Panc1 (cell line): ENCODE measurements at regions not wholly inside any gene's neighbourhood (a gene's known extent, or its start where the extent isn't known, plus 50 kb on each side); places are given as distances from the start of the nearest gene placed in this dataset.

Experiments used
- ATAC-seq: fragments of 200-7000 bp; cut with Tn5 transposase; 2 replicates; pipeline ENCODE4 v1.9.1; 2020; ENCODE audit warnings: mild to moderate bottlenecking, moderate library complexity
- BruUV-seq: library from RNA; stranded (reverse); fragments of 400-500 nt; replicated peaks from 2 replicates; lab custom pipeline; 2021; lab: Mats Ljungman, UMichigan
- CTCF ChIA-PET: fragments of 300-600 bp; sonication (Branson Sonifier 250); formaldehyde crosslinking; loops from one replicate; lab custom pipeline; 2022; ENCODE audit warnings: antibody characterized with exemption; lab: Charles Lee
- POLR2A ChIA-PET: fragments of 300-600 bp; sonication (Branson Sonifier 250); formaldehyde crosslinking; loops from one replicate; lab custom pipeline; 2022; ENCODE audit warnings: antibody characterized with exemption; lab: Charles Lee
- DNase-seq: peaks from one replicate; pipeline ENCODE4 v3.0.0-alpha.2; 2010; ENCODE audit warnings: low read depth, low spot score
- H3K27ac ChIP-seq: 2 replicates; pipeline ENCODE4 v1.5.1; 2011; ENCODE audit warnings: mild to moderate bottlenecking, low read length, inconsistent platforms
- H3K27me3 ChIP-seq: fragments of 200-500 bp; sonication (Bioruptor generic); 2 replicates; pipeline ENCODE4 v1.6.0; 2014; ENCODE audit warnings: low read length, inconsistent platforms; ENCODE audit not compliant: control insufficient read depth, insufficient read depth
- H3K36me3 ChIP-seq: fragments of 200-500 bp; sonication (Bioruptor generic); 2 replicates; pipeline ENCODE4 v1.5.1; 2014; ENCODE audit warnings: inconsistent platforms, mild to moderate bottlenecking, low read length, moderate library complexity; ENCODE audit not compliant: control insufficient read depth, insufficient read depth
- H3K4me1 ChIP-seq: 2 replicates; pipeline ENCODE4 v1.5.1; 2011; ENCODE audit warnings: inconsistent platforms, mild to moderate bottlenecking, low read length, moderate library complexity; ENCODE audit not compliant: control insufficient read depth, insufficient read depth
- H3K4me3 ChIP-seq, 2 experiments: 2 replicates each; pipeline ENCODE4 v1.5.1; 2011 to 2012; ENCODE audit warnings: low read depth in 2 of 2, low read length in 2 of 2, mild to moderate bottlenecking in 2 of 2, inconsistent platforms in 1 of 2, moderate library complexity in 1 of 2
- H3K9me3 ChIP-seq: fragments of 200-500 bp; sonication (Bioruptor generic); 2 replicates; pipeline ENCODE4 v1.5.1; 2014; ENCODE audit warnings: low read depth, mild to moderate bottlenecking, inconsistent platforms, low read length, moderate library complexity; ENCODE audit not compliant: control insufficient read depth, insufficient read depth
- POLR2AphosphoS5 ChIP-seq: IDR thresholded peaks from 2 replicates; pipeline ENCODE4 v1.6.1; 2012; ENCODE audit warnings: mild to moderate bottlenecking, low read depth, low read length, moderate library complexity
- SIN3A ChIP-seq: IDR thresholded peaks from 2 replicates; pipeline ENCODE4 v1.6.1; 2012; ENCODE audit warnings: low read depth, mild to moderate bottlenecking, low read length, moderate library complexity, borderline replicate concordance; ENCODE audit not compliant: insufficient read depth
- TCF7L2 ChIP-seq: IDR thresholded peaks from 2 replicates; pipeline ENCODE4 v1.6.1; 2011; ENCODE audit warnings: mild to moderate bottlenecking, low read depth, low read length, inconsistent platforms
- in situ Hi-C: cut with HindIII; loops from 2 replicates; pipeline ENCODE4 v1.10.0; 2016; ENCODE audit warnings: low sequenced_read_pairs, low pct_unique_long_range_greater_than_20kb
- intact Hi-C: fragments of 100-400 bp; cut with micrococcal nuclease; formaldehyde crosslinking; loops from one replicate; pipeline ENCODE4 v1.10.0; 2022; ENCODE audit not compliant: unreplicated experiment
- TF ChIP-seq, protein P1 (sequence below): fragments of 450-650 bp; IDR thresholded peaks from 2 replicates; pipeline ENCODE4 v1.5.1; 2017; ENCODE audit warnings: mild to moderate bottlenecking
- TF ChIP-seq, protein P2 (sequence below), 2 experiments: IDR thresholded peaks; 2 replicates each; pipeline ENCODE4 v1.6.1; 2011 to 2012; ENCODE audit warnings: low read depth in 2 of 2, control low read depth in 1 of 2, low read length in 1 of 2, mild to moderate bottlenecking in 1 of 2, moderate library complexity in 1 of 2; ENCODE audit not compliant: insufficient read depth in 1 of 2

DNA sequence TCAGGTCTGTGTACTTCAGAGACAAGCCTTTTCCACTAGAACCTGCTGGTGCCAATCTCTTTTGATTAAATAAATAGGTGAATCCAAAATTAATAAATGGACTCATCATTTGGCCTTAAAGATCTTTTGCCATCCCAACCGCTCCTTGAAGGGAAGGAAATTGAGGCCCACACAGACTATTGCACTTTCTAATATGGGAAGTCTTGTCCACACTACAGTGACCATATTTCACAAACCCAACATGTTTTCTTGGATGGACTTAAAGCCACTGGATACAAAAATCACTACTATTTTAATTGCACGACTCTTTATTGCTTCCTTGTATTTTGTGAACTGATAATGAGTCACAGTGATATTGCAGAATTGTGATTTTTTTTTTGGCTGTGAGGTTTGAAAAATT is 135.0 kb downstream of the DIRAS2 start:
- in situ Hi-C loops (no loop called here), intact Hi-C loops (no loop called here)
- no peak overlapping the region for H3K4me3 ChIP-seq
- TF ChIP-seq SIN3A, result no peak
- no peak for TF ChIP-seq POLR2AphosphoS5
- no peak for TF ChIP-seq TCF7L2
- TF ChIP-seq, protein P1, sequence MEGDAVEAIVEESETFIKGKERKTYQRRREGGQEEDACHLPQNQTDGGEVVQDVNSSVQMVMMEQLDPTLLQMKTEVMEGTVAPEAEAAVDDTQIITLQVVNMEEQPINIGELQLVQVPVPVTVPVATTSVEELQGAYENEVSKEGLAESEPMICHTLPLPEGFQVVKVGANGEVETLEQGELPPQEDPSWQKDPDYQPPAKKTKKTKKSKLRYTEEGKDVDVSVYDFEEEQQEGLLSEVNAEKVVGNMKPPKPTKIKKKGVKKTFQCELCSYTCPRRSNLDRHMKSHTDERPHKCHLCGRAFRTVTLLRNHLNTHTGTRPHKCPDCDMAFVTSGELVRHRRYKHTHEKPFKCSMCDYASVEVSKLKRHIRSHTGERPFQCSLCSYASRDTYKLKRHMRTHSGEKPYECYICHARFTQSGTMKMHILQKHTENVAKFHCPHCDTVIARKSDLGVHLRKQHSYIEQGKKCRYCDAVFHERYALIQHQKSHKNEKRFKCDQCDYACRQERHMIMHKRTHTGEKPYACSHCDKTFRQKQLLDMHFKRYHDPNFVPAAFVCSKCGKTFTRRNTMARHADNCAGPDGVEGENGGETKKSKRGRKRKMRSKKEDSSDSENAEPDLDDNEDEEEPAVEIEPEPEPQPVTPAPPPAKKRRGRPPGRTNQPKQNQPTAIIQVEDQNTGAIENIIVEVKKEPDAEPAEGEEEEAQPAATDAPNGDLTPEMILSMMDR, result no peak
- TF ChIP-seq, protein P2, sequence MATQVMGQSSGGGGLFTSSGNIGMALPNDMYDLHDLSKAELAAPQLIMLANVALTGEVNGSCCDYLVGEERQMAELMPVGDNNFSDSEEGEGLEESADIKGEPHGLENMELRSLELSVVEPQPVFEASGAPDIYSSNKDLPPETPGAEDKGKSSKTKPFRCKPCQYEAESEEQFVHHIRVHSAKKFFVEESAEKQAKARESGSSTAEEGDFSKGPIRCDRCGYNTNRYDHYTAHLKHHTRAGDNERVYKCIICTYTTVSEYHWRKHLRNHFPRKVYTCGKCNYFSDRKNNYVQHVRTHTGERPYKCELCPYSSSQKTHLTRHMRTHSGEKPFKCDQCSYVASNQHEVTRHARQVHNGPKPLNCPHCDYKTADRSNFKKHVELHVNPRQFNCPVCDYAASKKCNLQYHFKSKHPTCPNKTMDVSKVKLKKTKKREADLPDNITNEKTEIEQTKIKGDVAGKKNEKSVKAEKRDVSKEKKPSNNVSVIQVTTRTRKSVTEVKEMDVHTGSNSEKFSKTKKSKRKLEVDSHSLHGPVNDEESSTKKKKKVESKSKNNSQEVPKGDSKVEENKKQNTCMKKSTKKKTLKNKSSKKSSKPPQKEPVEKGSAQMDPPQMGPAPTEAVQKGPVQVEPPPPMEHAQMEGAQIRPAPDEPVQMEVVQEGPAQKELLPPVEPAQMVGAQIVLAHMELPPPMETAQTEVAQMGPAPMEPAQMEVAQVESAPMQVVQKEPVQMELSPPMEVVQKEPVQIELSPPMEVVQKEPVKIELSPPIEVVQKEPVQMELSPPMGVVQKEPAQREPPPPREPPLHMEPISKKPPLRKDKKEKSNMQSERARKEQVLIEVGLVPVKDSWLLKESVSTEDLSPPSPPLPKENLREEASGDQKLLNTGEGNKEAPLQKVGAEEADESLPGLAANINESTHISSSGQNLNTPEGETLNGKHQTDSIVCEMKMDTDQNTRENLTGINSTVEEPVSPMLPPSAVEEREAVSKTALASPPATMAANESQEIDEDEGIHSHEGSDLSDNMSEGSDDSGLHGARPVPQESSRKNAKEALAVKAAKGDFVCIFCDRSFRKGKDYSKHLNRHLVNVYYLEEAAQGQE (IDR thresholded peaks at IDR 0.05; ENCODE audit: insufficient read depth in 1 of 2, low read depth in 2 of 2, low read length in 1 of 2), result no peak
- no peak for ATAC-seq
- H3K27ac ChIP-seq, result no peak overlapping the region
- DNase-seq, result no peak
- H3K27me3 ChIP-seq, result no peaks in the 10 kb centered on the region
- H3K36me3 ChIP-seq, result no peaks in the 10 kb centered on the region
- H3K9me3 ChIP-seq, result no peaks in the 10 kb centered on the region
- no peaks in the 10 kb centered on the region for H3K4me1 ChIP-seq
- CTCF ChIA-PET, result no interaction called here
- no TSS peak for BruUV-seq
- POLR2A ChIA-PET, result no interaction called here

GRCh38 chr9:90508940-90509339 is 133.7 kb downstream of the DIRAS2 start:
- CTCF ChIA-PET, result no interaction called here
- Histone ChIP-seq H3K36me3 (no peaks in the 10 kb centered on the region), H3K4me1 (no peaks in the 10 kb centered on the region), H3K27ac (no peak overlapping the region), H3K9me3 (no peaks in the 10 kb centered on the region), H3K27me3 (no peaks in the 10 kb centered on the region), H3K4me3 (no peak overlapping the region)
- POLR2A ChIA-PET, result no interaction called here
- no peak for ATAC-seq
- intact Hi-C loops (no loop called here), in situ Hi-C loops (no loop called here)
- no TSS peak for BruUV-seq
- no peak for DNase-seq
- TF ChIP-seq POLR2AphosphoS5, result no peak
- TF ChIP-seq, protein P1, result no peak
- TF ChIP-seq, protein P2 (IDR thresholded peaks at IDR 0.05; ENCODE audit: insufficient read depth in 1 of 2, low read depth in 2 of 2, low read length in 1 of 2), result no peak
- no peak for TF ChIP-seq SIN3A
- TF ChIP-seq TCF7L2, result no peak
